Superior temporal gyrus (tissue), 1 donor: ENCODE measurements at regions not wholly inside any gene's neighbourhood (a gene's known extent, or its start where the extent isn't known, plus 50 kb on each side); places are given as distances from the start of the nearest gene placed in this dataset.

ENCODE experiments used
- DNase-seq: peaks from one replicate; pipeline ENCODE4 v3.0.0-alpha.2; 2016; ENCODE audit errors: extremely low spot score

- no peak for DNase-seq
These were observed 449.1 kb upstream of the DAB1 start for GRCh38 chr1:57872913-57873312.

- no peak for DNase-seq
These were observed 445.0 kb upstream of the DAB1 start for GRCh38 chr1:57868908-57869307.

GRCh38 chr1:57868239-57868638, 444.4 kb upstream of the DAB1 start:
- no peak for DNase-seq

- no peak for DNase-seq
These were observed 443.1 kb upstream of the DAB1 start for GRCh38 chr1:57866998-57867397.

- no peak for DNase-seq
These were observed 437.2 kb upstream of the DAB1 start for GRCh38 chr1:57860931-57861565.

GRCh38 chr1:57860325-57860724, 436.5 kb upstream of the DAB1 start:
- DNase-seq, result peak; percentile 66

GRCh38 chr1:57858740-57859139, 434.9 kb upstream of the DAB1 start:
- no peak for DNase-seq

GRCh38 chr1:57857809-57858208, 433.9 kb upstream of the DAB1 start:
- no peak for DNase-seq

GRCh38 chr1:57854436-57854835, 430.6 kb upstream of the DAB1 start:
- DNase-seq, result no peak

- DNase-seq, result no peak
These were observed 426.5 kb upstream of the DAB1 start for GRCh38 chr1:57850176-57850940.

- no peak for DNase-seq
These were observed 424.5 kb upstream of the DAB1 start for GRCh38 chr1:57848406-57848805.

- DNase-seq, result no peak
These were observed 421.2 kb upstream of the DAB1 start for GRCh38 chr1:57845041-57845440.

- no peak for DNase-seq
These were observed 420.6 kb upstream of the DAB1 start for GRCh38 chr1:57844382-57844980.

- DNase-seq, result no peak
These were observed 419.9 kb upstream of the DAB1 start for GRCh38 chr1:57843760-57844159.

- DNase-seq, result no peak
These were observed 415.7 kb upstream of the DAB1 start for GRCh38 chr1:57839526-57839925.

GRCh38 chr1:57839067-57839466, 415.2 kb upstream of the DAB1 start:
- DNase-seq, result no peak

- DNase-seq, result no peak
These were observed 411.8 kb upstream of the DAB1 start for GRCh38 chr1:57835620-57836019.

- DNase-seq, result no peak
These were observed 409.4 kb upstream of the DAB1 start for GRCh38 chr1:57833296-57833695.

GRCh38 chr1:57832612-57833011, 408.8 kb upstream of the DAB1 start:
- DNase-seq, result no peak

- no peak for DNase-seq
These were observed 407.8 kb upstream of the DAB1 start for GRCh38 chr1:57831624-57832023.

GRCh38 chr1:57826535-57826934, 402.7 kb upstream of the DAB1 start:
- no peak for DNase-seq

GRCh38 chr1:57824535-57824934, 400.7 kb upstream of the DAB1 start:
- no peak for DNase-seq
